Lower leg skin (tissue), 4 donors: ENCODE measurements at regions not wholly inside any gene's neighbourhood (a gene's known extent, or its start where the extent isn't known, plus 50 kb on each side); places are given as distances from the start of the nearest gene placed in this dataset.
"Not testable (repeated sequence)": the region's sequence is repeated elsewhere in the genome, so short reads cannot be mapped to it uniquely, and the experiment has no call there.

Experiments used
- DNase-seq, 2 donors: peaks; one replicate each; pipeline ENCODE4 v3.0.0-alpha.2; 2019; ENCODE audit warnings: low spot score in 2 of 2
- H3K4me3 ChIP-seq: fragments of 200-600 bp; sonication (generic); 2 replicates; pipeline ENCODE4 v1.5.1; 2017; ENCODE audit warnings: mild to moderate bottlenecking, low read depth; ENCODE audit not compliant: poor library complexity, severe bottlenecking
- CTCF ChIP-seq, 3 donors: fragments of 450-650 bp; IDR thresholded peaks; one replicate each; pipeline ENCODE4 v1.5.1; 2016; ENCODE audit warnings: antibody characterized with exemption in 3 of 3, mild to moderate bottlenecking in 3 of 3, moderate library complexity in 2 of 3
- POLR2A ChIP-seq, 2 donors: fragments of 450-650 bp; IDR thresholded peaks; one replicate each; pipeline ENCODE4 v1.6.1; 2016 to 2017; ENCODE audit warnings: antibody characterized with exemption in 2 of 2, mild to moderate bottlenecking in 1 of 2, moderate library complexity in 1 of 2
- WGBS, 2 donors: methylation state at CpG; one replicate each; pipeline ENCODE4 v1.1.5; 2018; 5-methylcytosine and 5-hydroxymethylcytosine counted together
- intact Hi-C: fragments of 100-400 bp; cut with DNase I; formaldehyde crosslinking; loops from one replicate; pipeline ENCODE4 v1.15.0; 2023; ENCODE audit warnings: low total_unique reads

- intact Hi-C loops, result no loop called here
- TF ChIP-seq CTCF (IDR thresholded peaks at IDR 0.05) (no peak), POLR2A (IDR thresholded peaks at IDR 0.05) (no peak)
- no peak for DNase-seq
- WGBS, 2 donors, result 97 to 98% methylated on average over 1 of the region's 1 CpG
- H3K4me3 ChIP-seq, result no peak overlapping the region
Observed at GRCh38 chr2:145383961-145384360, 864.0 kb upstream of the ZEB2 start.

- no peak for DNase-seq
- H3K4me3 ChIP-seq, result no peak overlapping the region
- TF ChIP-seq POLR2A (IDR thresholded peaks at IDR 0.05) (no peak), CTCF (IDR thresholded peaks at IDR 0.05) (no peak)
- 48 to 51% methylated on average over 4 of the region's 4 CpGs for WGBS, 2 donors
- intact Hi-C loops, result no loop called here
Observed at GRCh38 chr2:145380436-145381017, 860.6 kb upstream of the ZEB2 start.

- DNase-seq, result no peak
- no peak overlapping the region for H3K4me3 ChIP-seq
- no peak for TF ChIP-seq CTCF (IDR thresholded peaks at IDR 0.05)
- no peak for TF ChIP-seq POLR2A (IDR thresholded peaks at IDR 0.05)
- 92 to 94% methylated on average over 6 of the region's 6 CpGs for WGBS, 2 donors
- intact Hi-C loops, result no loop called here
Observed at GRCh38 chr2:145379934-145380333, 860.0 kb upstream of the ZEB2 start.

GRCh38 chr2:145374165-145374564 lies 854.2 kb upstream of the ZEB2 start:
- no peak overlapping the region for H3K4me3 ChIP-seq
- DNase-seq, result no peak
- no peak for TF ChIP-seq CTCF (IDR thresholded peaks at IDR 0.05)
- intact Hi-C loops, result no loop called here

GRCh38 chr2:145367334-145367733 lies 847.4 kb upstream of the ZEB2 start:
- DNase-seq, H3K4me3 ChIP-seq, intact Hi-C loops: not testable (repeated sequence)
- 97% methylated on average over 3 of the region's 3 CpGs for WGBS, 2 donors

GRCh38 chr2:145366341-145366740 lies 846.4 kb upstream of the ZEB2 start:
- no peak overlapping the region for H3K4me3 ChIP-seq
- TF ChIP-seq POLR2A (IDR thresholded peaks at IDR 0.05) (no peak), CTCF (IDR thresholded peaks at IDR 0.05) (no peak)
- no peak for DNase-seq
- intact Hi-C loops, result no loop called here
